GM12891 (cell line): ENCODE measurements at regions not wholly inside any gene's neighbourhood (a gene's known extent, or its start where the extent isn't known, plus 50 kb on each side); places are given as distances from the start of the nearest gene placed in this dataset.

Source experiments
- POLR2A ChIP-seq: IDR thresholded peaks from 2 replicates; pipeline ENCODE4 v1.6.1; 2011; ENCODE audit warnings: low read depth, low read length, control low read depth
- TAF1 ChIP-seq: IDR thresholded peaks from 2 replicates; pipeline ENCODE4 v1.6.1; 2011; ENCODE audit warnings: low read depth, low read length, control low read depth

GRCh38 chr1:178614286-178614685 is 101.4 kb downstream of the TEX35 start:
- TF ChIP-seq TAF1, result no peak
- TF ChIP-seq POLR2A, result no peak
